GM12878 (cell line): ENCODE measurements at regions not wholly inside any gene's neighbourhood (a gene's known extent, or its start where the extent isn't known, plus 50 kb on each side); places are given as distances from the start of the nearest gene placed in this dataset.

Experiments
- ATAC-seq: fragments of 200-7000 bp; cut with Tn5 transposase; 3 replicates; pipeline ENCODE4 v1.9.1; 2020; ENCODE audit warnings: mild to moderate bottlenecking, moderate library complexity
- BruUV-seq: library from RNA; stranded (reverse); fragments of 400-500 nt; replicated peaks from 2 replicates; lab custom pipeline; 2021; lab: Mats Ljungman, UMichigan
- CTCF ChIA-PET: fragments of 300-600 bp; sonication (Branson Sonifier 250); formaldehyde crosslinking; extraction: SDS; loops from one replicate; lab custom pipeline; 2021; ENCODE audit warnings: inconsistent platforms; lab: Yijun Ruan, JAX
- POLR2A ChIA-PET: fragments of 350-600 bp; formaldehyde crosslinking; extraction: SDS; loops from one replicate; lab custom pipeline; 2021; ENCODE audit warnings: inconsistent platforms; lab: Charles Lee
- RAD21 ChIA-PET: fragments of 300-600 bp; sonication (Branson Sonifier 250); formaldehyde crosslinking; loops from one replicate; lab custom pipeline; 2023; ENCODE audit warnings: antibody characterized with exemption; ENCODE audit not compliant: unreplicated experiment; lab: Charles Lee
- SMC1A ChIA-PET: fragments of 300-600 bp; sonication (Branson Sonifier 250); formaldehyde crosslinking; loops from one replicate; lab custom pipeline; 2023; ENCODE audit not compliant: unreplicated experiment, uncharacterized antibody; lab: Charles Lee
- DNase-seq: peaks from one replicate; pipeline ENCODE4 v3.0.0-alpha.2; 2011; ENCODE audit warnings: low read depth, low spot score
- FAIRE-seq: peaks from 3 replicates; lab custom pipeline; 2011; peaks lifted over from hg19 to GRCh38; lab: Jason Lieb, UNC
- H2AFZ ChIP-seq: 2 replicates; pipeline ENCODE4 v1.6.0; 2011; ENCODE audit warnings: low read depth, low read length, control low read depth; ENCODE audit not compliant: control insufficient read depth
- H3K27ac ChIP-seq: 2 replicates; pipeline ENCODE4 v1.5.1; 2011; ENCODE audit warnings: control low read depth; ENCODE audit not compliant: control insufficient read depth, insufficient read depth
- H3K27me3 ChIP-seq, 2 experiments: replicated peaks in 1 of 2; 2 replicates each; pipeline versions ENCODE4 v1.6.0 to v1.6.1; 2011; ENCODE audit warnings: low read length in 1 of 2; ENCODE audit not compliant: control insufficient read depth in 2 of 2, insufficient read depth in 2 of 2
- H3K36me3 ChIP-seq, 2 experiments: 2 replicates each; pipeline ENCODE4 v1.5.1; 2011; ENCODE audit warnings: low read length in 1 of 2; ENCODE audit not compliant: control insufficient read depth in 2 of 2, insufficient read depth in 2 of 2
- H3K4me1 ChIP-seq: 2 replicates; pipeline ENCODE4 v1.6.1; 2011; ENCODE audit warnings: mild to moderate bottlenecking, low read length, moderate library complexity, mixed read lengths; ENCODE audit not compliant: control insufficient read depth, insufficient read depth
- H3K4me2 ChIP-seq: 2 replicates; pipeline ENCODE4 v1.6.0; 2011; ENCODE audit warnings: control low read depth; ENCODE audit not compliant: control insufficient read depth, insufficient read depth
- H3K4me3 ChIP-seq: fragments of 200-600 bp; sonication (generic); 2 replicates; pipeline ENCODE4 v1.5.1; 2016
- H3K79me2 ChIP-seq: 2 replicates; pipeline ENCODE4 v1.6.0; 2011; ENCODE audit warnings: low read length; ENCODE audit not compliant: control insufficient read depth, insufficient read depth
- H3K9ac ChIP-seq: 2 replicates; pipeline ENCODE4 v1.8.0; 2011; ENCODE audit warnings: low read length, control low read depth, mixed read lengths; ENCODE audit not compliant: control insufficient read depth, insufficient read depth
- H3K9me3 ChIP-seq: replicated peaks from 3 replicates; pipeline ENCODE4 v1.5.1; 2011; ENCODE audit warnings: mild to moderate bottlenecking, low read length; ENCODE audit not compliant: control insufficient read depth, insufficient read depth
- H4K20me1 ChIP-seq: 2 replicates; pipeline ENCODE4 v1.6.0; 2011; ENCODE audit not compliant: control insufficient read depth, insufficient read depth
- CEBPB ChIP-seq, 2 experiments: fragments of 150-350 bp in 1 of 2; IDR thresholded peaks; 2 replicates each; pipeline ENCODE4 v1.6.1; 2012 to 2014; ENCODE audit warnings: low read depth in 2 of 2, low read length in 2 of 2, borderline replicate concordance in 1 of 2, inconsistent platforms in 1 of 2
- MEF2A ChIP-seq: IDR thresholded peaks from 2 replicates; pipeline ENCODE4 v1.6.1; 2011; ENCODE audit warnings: low read depth, mild to moderate bottlenecking, low read length, moderate library complexity; ENCODE audit not compliant: insufficient read depth
- MEF2B ChIP-seq: fragments of 450-650 bp; IDR thresholded peaks from 2 replicates; pipeline ENCODE4 v1.6.1; 2018; ENCODE audit warnings: mild to moderate bottlenecking, moderate library complexity; ENCODE audit not compliant: partially characterized antibody, poor library complexity, severe bottlenecking
- MYB ChIP-seq: fragments of 150-350 bp; IDR thresholded peaks from 2 replicates; pipeline ENCODE4 v1.6.1; 2014; ENCODE audit warnings: mild to moderate bottlenecking, low read depth, low read length, borderline replicate concordance
- NFIC ChIP-seq: IDR thresholded peaks from 2 replicates; pipeline ENCODE4 v1.6.1; 2012; ENCODE audit warnings: low read depth, mild to moderate bottlenecking, inconsistent platforms, low read length, moderate library complexity
- POLR2A ChIP-seq: IDR thresholded peaks from 2 replicates; pipeline ENCODE4 v1.6.1; 2011; ENCODE audit warnings: low read depth, mild to moderate bottlenecking, low read length
- POLR2AphosphoS5 ChIP-seq: IDR thresholded peaks from 2 replicates; pipeline ENCODE4 v1.6.1; 2011; ENCODE audit warnings: mild to moderate bottlenecking, low read length, inconsistent platforms
- SRF ChIP-seq, 2 experiments: IDR thresholded peaks; 2 replicates each; pipeline ENCODE4 v1.6.1; 2011; ENCODE audit warnings: low read depth in 2 of 2, low read length in 2 of 2, mild to moderate bottlenecking in 1 of 2, moderate library complexity in 1 of 2
- TARDBP ChIP-seq: IDR thresholded peaks from 2 replicates; pipeline ENCODE4 v1.6.1; 2016; ENCODE audit warnings: borderline replicate concordance
- ZNF24 ChIP-seq: fragments of 450-650 bp; IDR thresholded peaks from 2 replicates; pipeline ENCODE4 v1.6.1; 2017; ENCODE audit warnings: antibody characterized with exemption, mild to moderate bottlenecking
- ZNF622 ChIP-seq: fragments of 450-650 bp; IDR thresholded peaks from 2 replicates; pipeline ENCODE4 v1.6.1; 2017; ENCODE audit warnings: mild to moderate bottlenecking, inconsistent platforms
- WGBS: methylation state at CpG from one replicate; pipeline ENCODE4 v1.1.6; 2016; ENCODE audit warnings: low lambda C conversion rate; ENCODE audit not compliant: insufficient replicate concordance, insufficient coverage; ENCODE audit errors: missing lambda C conversion rate; 5-methylcytosine and 5-hydroxymethylcytosine counted together
- in situ Hi-C: fragments of 300-500 bp; cut with MboI; formaldehyde crosslinking; loops from 9 replicates; pipeline ENCODE4 v1.14.3; 2018; ENCODE audit warnings: mixed read lengths
- intact Hi-C: fragments of 100-400 bp; cut with micrococcal nuclease; formaldehyde crosslinking; loops from one replicate; pipeline ENCODE4 v1.14.2; 2022; ENCODE audit not compliant: unreplicated experiment
- TF ChIP-seq, protein P1 (sequence below): fragments of 450-650 bp; IDR thresholded peaks from 2 replicates; pipeline ENCODE4 v1.6.1; 2017; ENCODE audit warnings: borderline replicate concordance
- TF ChIP-seq, protein P2 (sequence below): fragments of 450-650 bp; IDR thresholded peaks from 2 replicates; pipeline ENCODE4 v1.6.1; 2016; ENCODE audit warnings: mild to moderate bottlenecking

DNA sequence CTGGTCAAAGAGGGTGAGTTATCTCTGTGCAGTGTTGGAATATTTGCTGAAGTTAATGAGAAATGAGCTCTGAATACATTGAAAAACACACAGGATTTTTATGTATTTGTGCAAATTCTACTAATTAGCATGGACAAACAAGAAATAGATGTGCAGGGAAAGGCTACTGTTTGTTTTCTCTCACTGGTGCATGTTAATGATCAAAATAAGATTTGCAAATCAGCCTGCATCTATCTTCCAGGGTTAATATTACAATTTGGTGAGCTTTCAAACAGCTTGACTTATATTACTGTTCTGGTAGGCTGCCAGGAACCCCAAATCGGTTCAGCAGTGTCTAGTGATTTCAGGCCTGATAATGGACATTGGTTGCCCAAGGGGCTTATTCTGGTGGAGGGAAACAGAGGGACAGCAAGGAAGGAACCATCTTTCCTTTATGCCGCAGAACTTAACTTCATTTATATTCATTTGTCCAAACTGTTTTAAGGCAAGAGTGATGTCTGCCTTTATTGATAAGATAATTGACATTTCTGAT lies 93.8 kb upstream of the REG3A start:
- intact Hi-C loops: no loop called here
- Histone ChIP-seq H3K27me3 (no peaks in the 10 kb centered on the region; a peak in 1 of 4 replicates), H3K9me3 (no peaks in the 10 kb centered on the region), H3K36me3 (no peaks in the 10 kb centered on the region), H3K27ac (no peak overlapping the region), H3K4me1 (no peaks in the 10 kb centered on the region), H4K20me1 (no peaks in the 10 kb centered on the region), H2AFZ (no peak overlapping the region), H3K4me2 (no peak overlapping the region), H3K79me2 (no peaks in the 10 kb centered on the region), H3K4me3 (no peak overlapping the region), H3K9ac (no peak overlapping the region)
- FAIRE-seq (no peak), DNase-seq (no peak), ATAC-seq (no peak)
- SMC1A ChIA-PET: no interaction called here
- RAD21 ChIA-PET: no interaction called here
- 50% methylated on average over 2 of the region's 2 CpGs for WGBS
- BruUV-seq: no TSS peak
- POLR2A ChIA-PET: no interaction called here
- TF ChIP-seq MYB: no peak
- TF ChIP-seq MEF2B: no peak
- TF ChIP-seq MEF2A: no peak
- no peak for TF ChIP-seq POLR2AphosphoS5
- TF ChIP-seq SRF (IDR thresholded peaks at IDR 0.05; ENCODE audit: low read depth in 2 of 2, low read length in 2 of 2): no peak
- no peak for TF ChIP-seq ZNF622
- TF ChIP-seq NFIC: no peak
- in situ Hi-C loops: no loop called here
- CTCF ChIA-PET: no interaction called here

DNA sequence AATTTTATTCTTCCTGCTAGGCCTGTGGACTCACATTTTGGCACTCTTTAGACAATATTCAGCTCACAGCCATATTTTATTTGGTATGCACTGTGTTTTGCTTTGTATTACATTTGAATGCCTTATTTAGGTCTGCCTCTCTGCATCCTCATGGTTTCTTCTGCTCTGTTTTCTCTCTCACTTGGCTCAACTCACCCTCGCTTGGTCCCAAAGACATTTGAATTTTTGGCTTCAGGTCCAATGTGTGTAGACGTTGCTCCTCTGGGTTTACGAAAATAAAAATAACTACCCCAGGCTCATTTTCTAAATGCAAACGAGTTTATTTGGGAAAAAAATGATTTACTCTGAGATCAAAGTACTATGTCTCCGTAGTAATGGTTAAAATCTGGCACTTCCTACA lies 91.1 kb upstream of the REG3A start:
- no TSS peak for BruUV-seq
- POLR2A ChIA-PET: no interaction called here

More for the DNA sequence above, 91.1 kb upstream of the REG3A start:
- H3K9me3 ChIP-seq: no peaks in the 10 kb centered on the region
- TF ChIP-seq POLR2A: no peak
- TF ChIP-seq, protein P1, sequence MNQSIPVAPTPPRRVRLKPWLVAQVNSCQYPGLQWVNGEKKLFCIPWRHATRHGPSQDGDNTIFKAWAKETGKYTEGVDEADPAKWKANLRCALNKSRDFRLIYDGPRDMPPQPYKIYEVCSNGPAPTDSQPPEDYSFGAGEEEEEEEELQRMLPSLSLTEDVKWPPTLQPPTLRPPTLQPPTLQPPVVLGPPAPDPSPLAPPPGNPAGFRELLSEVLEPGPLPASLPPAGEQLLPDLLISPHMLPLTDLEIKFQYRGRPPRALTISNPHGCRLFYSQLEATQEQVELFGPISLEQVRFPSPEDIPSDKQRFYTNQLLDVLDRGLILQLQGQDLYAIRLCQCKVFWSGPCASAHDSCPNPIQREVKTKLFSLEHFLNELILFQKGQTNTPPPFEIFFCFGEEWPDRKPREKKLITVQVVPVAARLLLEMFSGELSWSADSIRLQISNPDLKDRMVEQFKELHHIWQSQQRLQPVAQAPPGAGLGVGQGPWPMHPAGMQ: no peak
- TF ChIP-seq, protein P2, sequence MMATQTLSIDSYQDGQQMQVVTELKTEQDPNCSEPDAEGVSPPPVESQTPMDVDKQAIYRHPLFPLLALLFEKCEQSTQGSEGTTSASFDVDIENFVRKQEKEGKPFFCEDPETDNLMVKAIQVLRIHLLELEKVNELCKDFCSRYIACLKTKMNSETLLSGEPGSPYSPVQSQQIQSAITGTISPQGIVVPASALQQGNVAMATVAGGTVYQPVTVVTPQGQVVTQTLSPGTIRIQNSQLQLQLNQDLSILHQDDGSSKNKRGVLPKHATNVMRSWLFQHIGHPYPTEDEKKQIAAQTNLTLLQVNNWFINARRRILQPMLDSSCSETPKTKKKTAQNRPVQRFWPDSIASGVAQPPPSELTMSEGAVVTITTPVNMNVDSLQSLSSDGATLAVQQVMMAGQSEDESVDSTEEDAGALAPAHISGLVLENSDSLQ: no peak
- no peak for TF ChIP-seq TARDBP
- TF ChIP-seq ZNF24: no peak
- no peak for TF ChIP-seq CEBPB (IDR thresholded peaks at IDR 0.05; ENCODE audit: borderline replicate concordance in 1 of 2, low read depth in 2 of 2, low read length in 2 of 2)
- DNase-seq (no peak), FAIRE-seq (no peak), ATAC-seq (no peak)
- H3K4me2 ChIP-seq: no peak overlapping the region
- 6% methylated on average over 5 of the region's 5 CpGs for WGBS
- H3K27ac ChIP-seq: no peak overlapping the region
- ChIA-PET CTCF (no interaction called here), SMC1A (no interaction called here), RAD21 (no interaction called here)
- no peaks in the 10 kb centered on the region for H3K4me1 ChIP-seq
- H4K20me1 ChIP-seq: no peaks in the 10 kb centered on the region
- no peaks in the 10 kb centered on the region for H3K79me2 ChIP-seq
- H3K36me3 ChIP-seq: no peaks in the 10 kb centered on the region
- H3K4me3 ChIP-seq: no peak overlapping the region
- intact Hi-C loops: no loop called here
- H2AFZ ChIP-seq: no peak overlapping the region
- in situ Hi-C loops: no loop called here
- H3K9ac ChIP-seq: no peak overlapping the region
- no peaks in the 10 kb centered on the region; a peak in 1 of 4 replicates for H3K27me3 ChIP-seq
